ENCODE measurements at regions not wholly inside any gene's neighbourhood (a gene's known extent, or its start where the extent isn't known, plus 50 kb on each side); places are given as distances from the start of the nearest gene placed in this dataset.
"Not testable (repeated sequence)": the region's sequence is repeated elsewhere in the genome, so short reads cannot be mapped to it uniquely, and the experiment has no call there.

DNA sequence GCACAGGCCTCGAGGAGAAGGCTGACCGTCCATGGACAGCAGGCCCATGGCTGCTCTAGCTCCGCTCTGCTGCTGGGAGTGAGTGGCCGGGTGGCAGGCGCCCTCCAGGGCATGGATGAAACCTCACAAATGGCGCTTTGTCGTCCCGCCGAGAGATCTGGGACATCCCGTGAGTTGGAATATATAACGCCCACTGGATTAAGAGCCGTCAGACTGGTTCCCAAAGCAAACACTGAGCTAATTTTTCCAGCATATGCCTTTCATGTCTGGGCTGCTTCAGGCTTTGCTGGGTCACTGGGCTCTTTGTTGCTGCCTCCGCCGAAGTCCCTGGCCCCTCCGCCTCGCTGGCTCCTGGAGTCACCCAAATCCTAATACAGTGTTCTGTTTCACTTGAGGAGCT lies 266.3 kb downstream of the FOXL1 start:
- no peak for DNase-seq

DNA sequence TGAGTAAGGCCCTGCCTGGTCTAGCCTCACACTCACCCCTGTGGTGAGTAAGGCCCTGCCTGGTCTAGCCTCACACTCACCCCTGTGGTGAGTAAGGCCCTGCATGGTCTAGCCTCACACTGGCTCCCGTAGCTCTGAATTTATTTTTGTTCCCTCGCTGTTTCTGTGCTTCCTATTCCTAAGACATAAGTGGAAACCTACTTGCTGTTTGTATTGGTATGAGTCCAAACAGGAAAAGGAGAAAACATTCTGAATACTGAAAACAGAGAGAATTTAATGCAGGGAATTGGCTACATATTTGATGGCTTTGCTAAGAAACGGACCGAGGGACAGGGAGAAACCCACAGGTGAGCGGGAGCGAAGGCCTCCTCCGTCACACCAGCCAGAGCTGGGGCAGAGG lies 267.8 kb downstream of the FOXL1 start:
- DNase-seq, result no peak

DNA sequence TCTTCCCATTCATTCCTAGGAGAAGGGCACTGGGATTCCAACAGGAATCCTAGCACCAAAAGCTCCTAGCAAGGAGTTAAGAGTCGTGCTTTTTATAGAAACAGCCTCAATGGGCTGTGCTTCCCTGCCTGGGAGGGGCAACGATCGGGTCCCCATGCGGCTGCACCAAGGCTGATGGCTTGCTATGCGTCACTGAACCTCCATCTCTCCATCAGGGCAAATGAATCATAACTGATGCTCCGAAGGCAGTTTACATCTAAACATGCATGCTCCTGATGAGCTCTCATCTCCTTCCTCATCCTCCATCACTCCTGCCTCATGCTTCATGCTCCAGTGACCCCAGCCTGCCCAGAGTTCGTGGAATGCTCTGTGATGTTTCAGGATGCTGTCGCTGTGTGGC lies 270.5 kb downstream of the FOXL1 start:
- no peak for DNase-seq

DNA sequence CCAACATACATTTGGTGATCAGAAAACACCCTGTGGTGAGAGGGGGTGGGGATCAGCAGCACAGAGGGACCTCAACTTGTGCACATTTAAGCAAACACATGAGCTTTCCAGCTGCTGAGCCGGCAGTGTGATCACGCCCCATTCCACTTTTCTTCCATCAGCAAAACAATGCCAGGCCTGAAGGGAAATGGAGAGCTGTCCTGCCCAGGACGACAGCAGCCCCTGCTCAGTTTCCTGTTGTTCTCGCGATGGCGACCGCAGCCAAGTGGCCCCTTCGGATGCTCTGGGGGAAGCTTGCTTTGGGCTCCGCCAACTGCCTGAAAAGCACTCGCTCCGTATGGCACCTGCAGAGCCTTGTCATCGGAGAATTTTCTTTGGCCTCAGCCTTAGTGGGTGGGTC lies 272.3 kb downstream of the FOXL1 start:
- no peak for DNase-seq

DNA sequence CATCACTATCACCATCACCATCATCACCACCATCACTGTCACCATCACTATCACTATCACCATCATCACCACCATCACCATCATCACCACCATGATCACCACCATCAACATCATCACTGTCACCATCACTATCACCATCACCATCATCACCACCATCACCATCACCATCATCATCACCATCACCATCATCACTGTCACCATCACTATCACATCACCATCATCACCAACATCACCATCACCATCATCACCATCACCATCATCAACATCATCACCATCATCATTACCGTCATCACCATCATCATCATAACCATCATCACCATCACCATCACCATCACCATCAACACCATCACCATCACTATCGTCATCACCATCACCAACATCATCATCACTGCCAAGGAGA lies 273.8 kb downstream of the FOXL1 start:
- no peak for DNase-seq

DNA sequence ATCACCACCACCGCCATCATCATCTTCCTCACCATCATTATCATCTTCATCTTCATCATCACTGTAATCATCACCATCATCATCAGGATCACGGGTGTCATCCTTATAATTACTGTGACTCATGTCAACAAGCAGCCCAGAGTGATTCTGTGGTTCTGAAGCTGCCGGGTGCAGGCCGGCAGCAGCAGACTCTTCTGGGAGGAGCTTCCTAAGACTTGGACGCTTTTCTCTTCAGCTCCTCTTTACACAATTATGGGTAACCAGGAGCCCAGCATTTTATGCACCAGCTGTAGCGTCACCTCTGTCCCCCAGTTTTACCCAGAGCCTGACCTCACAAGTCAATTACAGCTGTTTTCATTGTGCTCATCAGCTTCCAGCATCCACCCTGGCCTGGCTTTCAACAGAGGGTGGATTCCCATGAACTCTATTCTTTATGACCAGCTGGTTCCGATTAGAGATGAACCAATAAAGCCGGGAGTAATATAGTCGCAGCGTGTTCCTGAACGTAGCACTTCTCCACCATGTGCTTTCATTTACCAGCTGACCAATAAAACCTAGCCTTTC lies 275.8 kb downstream of the FOXL1 start:
- DNase-seq, result no peak

DNA sequence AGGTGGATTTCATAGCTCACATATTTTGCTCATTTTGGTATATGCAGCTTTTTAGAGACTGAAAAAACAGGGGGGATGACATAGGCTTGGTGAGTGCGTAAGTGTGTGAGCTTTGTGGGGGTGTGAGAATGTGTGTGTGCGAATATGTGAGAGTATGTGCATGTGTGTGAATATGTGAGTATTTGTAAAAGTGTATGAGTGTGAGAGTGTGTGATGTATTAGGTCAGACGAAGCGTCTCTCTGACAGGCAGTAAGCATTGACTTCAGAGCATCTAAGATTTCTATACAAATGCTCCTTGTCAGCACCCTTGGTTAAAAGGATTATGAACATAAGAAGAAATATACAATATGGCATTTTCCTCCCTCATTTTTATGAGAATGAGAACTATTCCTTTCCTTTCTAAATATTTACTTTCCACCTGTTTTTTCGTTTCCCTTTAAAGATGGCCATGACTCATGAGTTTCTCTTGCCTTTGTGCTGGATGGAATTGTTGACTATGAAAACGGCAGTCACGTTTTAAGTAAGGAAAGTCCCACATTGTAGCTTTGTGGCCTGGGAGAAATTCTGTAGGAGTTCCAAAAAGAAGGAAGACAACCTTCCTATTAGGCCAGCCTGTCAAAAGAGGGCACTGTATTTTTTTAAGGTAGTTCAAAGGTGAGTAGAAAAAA lies 276.4 kb downstream of the FOXL1 start:
- no peak for DNase-seq

DNA sequence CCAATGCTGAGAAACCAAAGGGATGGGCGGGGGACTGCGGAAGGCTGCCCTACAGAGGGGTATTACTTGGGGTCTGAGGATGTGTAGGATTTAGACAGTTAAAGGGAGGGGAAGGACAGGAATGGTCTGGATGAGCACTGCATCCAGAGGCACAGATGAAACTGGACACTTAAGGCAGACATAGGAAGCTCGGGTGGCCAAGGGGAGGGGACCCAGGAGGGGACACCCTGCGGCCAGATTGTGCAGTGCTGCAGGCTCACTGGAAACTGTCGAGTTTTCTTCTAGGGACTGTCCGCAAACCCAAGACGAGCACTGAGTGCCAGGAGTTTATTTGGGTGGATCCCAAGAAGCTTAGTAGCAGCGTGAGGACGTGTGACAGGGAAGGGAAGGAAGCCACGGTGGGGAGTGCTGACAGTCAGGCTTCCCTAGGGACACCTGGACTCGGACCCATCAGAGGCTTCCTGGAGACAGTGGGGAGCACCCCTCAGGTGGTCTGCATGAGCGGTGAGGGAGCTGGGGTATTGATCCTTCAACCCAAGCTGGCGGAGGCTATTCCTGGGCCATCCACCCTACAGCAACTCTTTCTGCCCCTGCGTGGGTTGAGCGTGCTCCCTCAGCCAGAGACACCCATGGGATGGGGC lies 278.7 kb downstream of the FOXL1 start:
- no peak for DNase-seq

DNA sequence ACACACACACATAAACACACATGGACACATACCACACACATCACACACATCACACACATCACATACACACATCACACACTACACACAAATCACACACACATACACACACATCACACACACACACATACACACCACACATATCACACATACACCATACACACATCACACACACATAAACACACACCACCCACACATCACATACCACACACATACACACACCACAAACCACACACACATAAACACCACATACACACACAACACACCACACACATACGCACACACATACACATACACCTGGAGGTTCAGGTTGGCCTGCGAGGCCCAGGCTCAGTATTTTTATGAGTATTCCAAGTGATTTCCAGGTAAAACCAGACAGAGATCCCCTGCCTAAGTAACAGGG lies 279.5 kb downstream of the FOXL1 start:
- no peak for DNase-seq

DNA sequence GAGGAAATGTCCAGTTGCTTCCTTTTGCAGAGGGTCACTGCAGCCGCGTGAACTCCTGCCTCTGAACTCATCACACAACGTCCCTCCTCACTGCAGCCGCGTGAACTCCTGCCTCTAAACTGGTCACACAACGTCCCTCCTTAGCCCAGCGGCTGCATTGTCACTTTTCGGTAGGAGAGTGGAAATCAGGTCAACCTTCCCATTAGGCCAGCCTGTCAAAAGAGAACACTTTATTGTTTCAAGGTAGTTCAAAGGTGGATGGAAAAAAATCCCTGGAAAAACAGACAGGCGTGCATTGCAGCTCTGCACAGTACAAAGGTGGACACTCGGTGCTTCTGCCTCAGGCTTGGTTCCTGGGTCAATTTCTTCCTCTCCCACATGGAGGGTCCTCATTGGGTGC lies 280.2 kb downstream of the FOXL1 start:
- no peak for DNase-seq

DNA sequence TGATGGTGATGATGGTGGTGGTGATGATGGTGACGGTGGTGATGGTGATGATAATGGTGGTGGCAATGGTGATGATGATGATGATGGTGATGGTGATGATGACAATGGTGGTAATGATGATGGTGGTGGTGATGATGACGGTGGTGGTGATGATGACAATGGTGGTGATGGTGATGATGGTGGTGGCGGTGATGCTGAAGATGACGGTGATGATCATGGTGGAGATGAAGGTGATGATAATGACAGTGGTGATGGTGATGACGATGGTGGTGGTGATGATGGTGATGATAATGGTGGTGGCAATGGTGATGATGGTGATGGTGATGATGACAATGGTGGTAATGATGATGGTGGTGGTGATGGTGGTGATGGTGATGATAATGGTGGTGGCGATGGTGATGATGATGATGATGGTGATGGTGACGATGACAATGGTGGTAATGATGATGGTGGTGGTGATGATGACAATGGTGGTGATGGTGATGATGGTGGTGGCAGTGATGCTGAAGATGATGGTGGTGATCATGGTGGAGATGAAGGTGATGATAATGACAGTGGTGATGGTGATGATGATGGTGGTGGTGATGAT lies 283.0 kb downstream of the FOXL1 start:
- not testable (repeated sequence) for DNase-seq

DNA sequence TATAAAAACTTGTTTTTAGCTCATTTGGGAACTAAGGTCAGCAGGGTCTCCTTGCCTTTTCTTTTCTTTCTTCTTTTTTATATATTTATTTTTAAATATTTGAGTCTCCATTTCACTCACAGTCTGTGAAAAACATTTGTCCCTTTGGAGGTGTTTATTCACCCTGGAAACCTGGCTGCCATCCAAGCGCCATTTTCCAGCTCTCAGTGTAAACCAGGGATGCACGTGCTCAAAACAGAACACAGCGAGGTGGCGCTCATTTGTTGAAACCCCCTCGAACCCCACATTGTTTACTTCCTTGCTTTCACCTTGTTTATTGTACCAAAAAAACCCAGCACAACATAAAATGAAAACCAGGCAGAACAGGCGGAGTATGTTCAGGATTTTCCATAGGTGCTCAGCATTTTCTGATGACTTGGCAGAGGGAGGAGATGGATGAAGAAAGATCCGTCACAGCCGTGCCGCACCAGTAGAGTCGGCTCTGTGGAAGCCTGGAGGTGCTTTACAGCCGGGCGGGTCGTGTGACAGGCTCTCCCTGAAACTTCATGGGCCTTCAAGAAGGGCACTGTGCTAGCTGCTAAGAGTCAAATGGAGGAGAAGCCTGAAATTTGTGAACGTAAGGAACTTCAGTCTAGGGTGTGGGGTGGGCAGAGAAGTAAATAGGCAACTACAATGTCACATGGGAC lies 284.4 kb downstream of the FOXL1 start:
- no peak for DNase-seq

DNA sequence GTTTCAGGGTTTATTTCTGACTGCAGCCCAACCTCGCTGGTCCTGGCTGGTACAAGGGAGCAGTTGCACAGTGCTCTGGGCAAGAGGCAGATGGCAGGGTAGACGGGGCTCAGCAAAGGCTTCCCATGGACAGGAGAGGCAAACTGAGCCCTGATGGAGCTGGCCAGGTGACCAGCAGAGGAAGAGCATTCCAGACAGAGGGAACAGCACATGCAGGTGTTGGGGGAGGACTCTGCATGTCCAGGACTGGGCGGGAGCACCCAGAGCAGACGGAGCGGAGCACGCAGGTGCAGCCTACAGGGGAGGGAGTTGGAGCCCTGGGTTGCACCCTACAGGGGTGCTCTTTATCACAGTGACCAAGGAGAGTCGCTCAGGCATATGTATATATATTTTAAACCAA lies 285.3 kb downstream of the FOXL1 start:
- DNase-seq, result no peak

DNA sequence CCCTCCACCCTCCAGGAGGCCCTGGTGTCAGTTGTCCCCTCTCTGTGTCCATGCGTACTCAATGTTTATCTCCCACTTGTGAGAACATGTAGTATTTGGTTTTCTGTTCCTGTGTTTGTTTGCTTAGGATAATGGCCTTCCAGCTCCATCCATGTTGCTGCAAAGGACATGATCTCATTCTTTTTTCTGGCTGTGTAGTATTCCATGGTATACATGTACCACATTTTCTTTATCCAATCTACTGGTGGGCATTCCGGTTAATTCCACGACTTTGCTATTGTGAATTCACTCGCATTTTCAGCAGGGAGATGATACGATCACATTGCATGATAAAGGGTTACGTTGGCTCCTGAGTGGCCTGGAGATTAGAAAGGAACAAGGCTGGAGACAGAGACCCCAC lies 286.2 kb downstream of the FOXL1 start:
- no peak for DNase-seq

DNA sequence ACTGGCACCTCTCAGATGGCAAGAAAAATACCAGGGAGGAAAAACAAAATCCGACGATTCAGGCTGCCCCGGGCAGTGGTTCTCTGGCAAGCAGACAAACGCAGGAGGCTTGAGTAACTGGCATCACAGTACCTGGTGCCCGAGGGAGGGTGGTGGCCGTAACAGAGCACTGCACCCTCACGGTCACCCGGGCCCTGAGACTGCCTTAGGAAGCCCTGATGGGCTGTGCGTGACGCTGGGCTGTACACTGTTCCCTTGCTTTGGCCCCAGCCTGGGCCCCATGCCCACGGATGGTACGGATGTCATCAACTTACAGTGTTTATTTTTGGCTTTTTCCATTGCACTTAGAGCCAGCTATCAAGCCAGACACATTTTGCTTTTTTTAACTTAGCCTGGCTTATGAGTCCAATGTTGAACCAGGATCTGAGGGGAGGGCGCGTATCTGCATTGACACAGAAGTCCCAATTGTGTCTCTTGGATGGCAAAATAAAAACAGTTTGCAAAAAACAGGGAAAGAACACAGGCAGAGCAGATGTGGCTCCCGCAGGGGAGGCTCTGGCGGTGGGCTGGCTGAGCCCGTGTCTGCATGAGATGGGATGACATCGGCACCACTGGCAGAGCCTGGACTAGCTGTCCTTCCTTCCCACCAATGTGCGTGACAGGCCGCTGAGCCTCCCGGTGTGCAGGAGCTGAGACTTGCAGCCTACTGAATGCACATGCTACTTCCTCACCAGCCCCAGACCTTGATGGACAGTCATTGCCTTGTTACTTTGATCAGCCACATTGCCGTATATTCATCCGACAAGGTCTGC lies 287.7 kb downstream of the FOXL1 start:
- DNase-seq, result no peak

DNA sequence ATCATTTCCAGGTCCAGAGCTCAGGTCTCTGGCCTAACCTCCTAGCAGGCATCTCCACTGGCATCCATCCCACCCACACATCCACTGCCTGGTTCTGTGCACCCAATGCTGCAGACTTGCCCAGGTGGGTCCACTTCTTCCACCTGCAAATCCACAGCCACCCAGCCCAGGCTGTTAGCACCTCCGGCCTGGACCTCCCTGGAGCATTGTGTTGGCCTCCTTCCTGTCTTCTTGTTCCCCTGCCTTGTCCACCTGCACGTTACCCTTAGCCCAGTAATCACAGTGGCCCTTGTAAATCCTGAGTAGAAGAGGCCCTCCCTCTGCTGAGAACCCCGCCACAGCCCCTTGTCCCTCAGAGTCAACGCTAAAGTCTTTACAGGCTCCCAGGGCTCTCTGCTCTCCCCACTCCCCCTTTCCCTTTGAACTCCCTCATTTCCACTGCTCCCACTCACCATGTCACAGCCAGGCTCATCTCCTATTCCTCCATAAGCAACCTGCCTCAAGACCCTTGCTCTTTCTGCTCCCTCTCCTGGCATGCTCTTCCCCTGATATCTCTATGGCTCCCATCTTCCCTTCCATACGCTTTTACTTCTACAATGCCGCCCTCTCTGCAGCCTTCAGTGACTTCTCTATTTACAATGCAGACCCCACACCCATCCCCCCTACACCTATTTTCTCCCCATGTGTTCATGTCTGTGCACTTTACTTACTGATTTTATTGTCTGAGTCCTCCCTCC lies 288.8 kb downstream of the FOXL1 start:
- DNase-seq, result no peak

DNA sequence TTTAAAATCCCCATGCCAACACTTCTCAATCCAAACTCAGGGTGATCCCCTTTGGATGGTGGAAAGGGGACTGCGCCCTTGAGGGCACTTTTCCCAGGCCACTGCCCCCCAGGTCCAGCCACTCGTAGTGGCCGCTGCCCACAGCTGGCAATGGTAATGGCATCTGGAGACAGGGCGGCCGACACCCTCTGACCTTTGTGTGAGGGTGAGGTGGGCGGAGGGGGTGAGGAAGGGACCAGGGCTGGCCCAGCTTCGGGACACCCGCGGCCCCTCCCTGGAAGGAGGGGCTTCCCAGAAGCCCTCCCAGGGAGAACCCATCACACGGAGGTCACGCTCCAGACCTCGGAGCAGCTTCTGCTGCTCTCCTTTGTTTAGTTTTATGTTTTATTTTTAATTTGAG lies 289.7 kb downstream of the FOXL1 start:
- no peak for DNase-seq

DNA sequence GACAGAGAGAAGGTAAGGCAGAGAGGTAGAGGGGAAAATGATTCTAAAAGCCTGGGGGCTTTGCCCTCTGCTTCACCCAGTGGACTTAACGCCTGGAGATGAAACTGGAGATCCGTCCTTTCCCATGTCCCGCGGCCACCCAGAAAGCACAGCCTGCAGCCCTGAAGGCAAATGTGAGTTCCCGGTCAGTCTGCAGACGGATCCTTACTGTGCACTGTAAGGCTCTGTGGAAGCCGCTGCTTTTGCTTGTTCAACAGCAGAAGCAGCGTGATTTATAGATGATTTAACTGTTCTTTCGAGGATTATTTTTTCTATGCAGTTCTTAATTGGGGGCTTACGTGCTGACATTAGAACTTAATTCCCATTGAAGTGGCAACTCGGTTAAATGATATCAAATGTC lies 290.4 kb downstream of the FOXL1 start:
- DNase-seq, result no peak

DNA sequence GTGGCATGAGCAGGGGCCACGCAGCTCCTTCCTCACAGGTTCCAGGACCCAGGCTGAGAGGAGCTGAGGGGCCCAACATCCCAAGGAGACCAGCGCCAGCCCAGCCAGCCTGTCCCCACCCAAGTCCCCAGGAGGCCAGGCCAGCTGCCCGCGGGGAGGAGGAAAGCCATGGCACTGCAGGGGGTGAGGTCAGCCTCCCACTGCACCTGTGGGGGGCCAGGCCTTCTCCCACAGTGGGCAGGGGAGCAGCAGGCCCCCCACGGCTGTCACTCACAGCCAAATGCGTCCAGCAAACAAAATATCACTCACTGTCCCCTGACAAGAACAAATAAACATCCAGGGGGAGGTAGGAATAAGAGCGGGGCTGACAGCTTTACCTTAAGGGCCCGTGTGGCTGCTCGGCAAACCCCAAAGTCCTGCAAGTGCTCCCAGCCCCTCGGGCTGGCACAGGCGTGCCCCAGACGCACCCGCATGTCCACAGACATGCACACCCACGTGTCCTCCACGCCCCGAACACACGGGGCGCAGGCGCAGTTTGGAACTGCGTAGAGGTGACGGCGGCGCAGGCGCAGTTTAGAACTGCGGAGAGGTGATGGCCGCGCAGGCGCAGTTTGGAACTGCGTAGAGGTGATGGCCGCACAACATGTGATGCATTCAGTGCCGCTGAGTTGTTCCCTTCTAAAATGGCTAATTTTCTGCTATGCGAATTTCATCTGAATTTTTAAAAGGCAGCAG lies 291.1 kb downstream of the FOXL1 start:
- no peak for DNase-seq

DNA sequence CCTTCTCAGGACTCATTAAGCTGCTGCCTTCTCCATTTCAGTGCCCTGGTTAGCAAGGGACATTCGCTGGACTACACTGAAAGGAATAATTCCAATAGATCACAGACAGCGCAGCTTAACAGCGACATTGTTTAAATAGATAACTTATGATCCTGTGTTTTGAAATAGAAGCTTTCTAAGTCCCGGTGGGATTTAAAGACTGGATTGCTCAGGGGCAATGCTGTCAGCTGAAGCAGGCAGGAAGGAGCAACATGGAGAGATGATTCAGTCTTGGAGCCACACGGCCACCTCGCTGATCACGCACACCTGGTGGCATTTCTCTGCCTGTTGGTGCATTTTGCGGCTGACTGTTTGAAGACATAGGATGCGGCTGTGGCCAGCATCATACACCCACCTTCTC lies 292.0 kb downstream of the FOXL1 start:
- no peak for DNase-seq

DNA sequence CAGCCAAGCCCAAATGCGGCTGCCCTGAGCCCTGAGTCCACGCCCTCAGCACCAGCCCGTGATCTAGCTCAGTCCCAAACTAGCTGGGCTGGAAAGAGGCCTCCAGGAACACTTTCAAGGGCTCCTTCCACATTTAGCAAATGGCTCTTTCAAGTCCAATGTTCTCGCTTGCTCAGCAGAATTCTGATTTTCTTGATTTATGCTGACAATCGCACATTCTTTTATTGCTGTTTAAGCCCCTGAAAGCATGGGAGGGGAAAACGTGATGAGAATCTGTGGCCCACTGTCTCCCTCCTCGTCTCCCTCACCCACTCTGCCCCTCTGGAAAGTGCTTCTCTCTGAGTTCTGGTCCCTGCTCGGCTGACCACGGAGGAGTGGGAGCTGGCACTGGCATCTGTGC lies 293.8 kb downstream of the FOXL1 start:
- DNase-seq, result no peak

DNA sequence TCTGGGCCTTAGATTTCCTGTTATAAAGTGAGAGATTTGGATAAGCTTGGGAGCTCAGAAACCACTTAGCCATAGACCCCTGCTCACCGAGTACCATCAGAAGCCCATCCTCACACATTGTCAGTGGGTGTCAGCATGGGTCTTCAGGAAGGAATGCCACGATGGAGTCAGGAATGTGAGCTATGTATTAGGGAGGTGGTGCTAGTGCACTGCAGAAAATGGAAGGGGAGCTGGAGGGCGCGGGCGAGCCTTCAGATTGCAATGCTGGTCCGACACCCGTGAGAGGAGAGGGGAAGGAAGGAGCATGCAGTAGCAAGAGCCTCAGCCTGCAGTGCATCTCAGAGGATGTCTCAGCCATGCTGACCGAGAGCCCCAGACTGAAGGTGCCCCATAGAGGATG lies 294.5 kb downstream of the FOXL1 start:
- no peak for DNase-seq

Data from NCI-H82 (cell line).